ENCODE measurements at regions not wholly inside any gene's neighbourhood (a gene's known extent, or its start where the extent isn't known, plus 50 kb on each side); places are given as distances from the start of the nearest gene placed in this dataset.

DNA sequence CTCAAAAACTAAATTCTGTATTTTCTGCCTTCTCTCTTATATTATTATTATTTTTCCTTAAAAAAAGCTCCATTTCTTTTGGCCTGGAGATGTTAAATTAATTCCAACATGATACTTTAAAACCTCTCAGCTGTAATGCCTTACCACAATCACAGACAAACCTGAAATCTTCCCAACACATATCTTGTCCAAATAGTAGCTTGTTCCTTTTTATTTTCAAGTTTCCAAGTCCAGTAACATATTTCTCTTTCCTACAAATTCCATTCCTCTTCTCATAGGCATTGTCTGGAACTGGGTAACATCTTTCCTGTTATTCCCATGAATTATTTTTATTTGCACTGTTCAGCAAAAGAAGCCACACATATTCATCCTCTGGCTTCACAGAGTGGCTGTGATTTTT is 137.0 kb downstream of the SLITRK6 start:
- TF ChIP-seq CTCF (IDR thresholded peaks at IDR 0.05; ENCODE audit: borderline replicate concordance, control extremely low read depth, extremely low read depth, insufficient read depth, missing control alignments) = no peak

GRCh38 chr13:85661675-85662074 is 137.5 kb downstream of the SLITRK6 start:
- no peak for TF ChIP-seq CTCF (IDR thresholded peaks at IDR 0.05; ENCODE audit: borderline replicate concordance, control extremely low read depth, extremely low read depth, insufficient read depth, missing control alignments)
- in situ Hi-C loops (cut with MboI; ENCODE audit: low sequenced_read_pairs, unreplicated experiment) = no loop called here
- DNase-seq (ENCODE audit: low spot score) = no peak

More for the DNA sequence above, 137.0 kb downstream of the SLITRK6 start:
- in situ Hi-C loops (cut with MboI; ENCODE audit: low sequenced_read_pairs, unreplicated experiment) = no loop called here
- no peak for DNase-seq (ENCODE audit: low spot score)

GRCh38 chr13:85659493-85659892 is 139.7 kb downstream of the SLITRK6 start:
- TF ChIP-seq CTCF (IDR thresholded peaks at IDR 0.05; ENCODE audit: borderline replicate concordance, control extremely low read depth, extremely low read depth, insufficient read depth, missing control alignments) = no peak
- in situ Hi-C loops (cut with MboI; ENCODE audit: low sequenced_read_pairs, unreplicated experiment) = no loop called here
- no peak for DNase-seq (ENCODE audit: low spot score)

GRCh38 chr13:85657942-85658341 is 141.3 kb downstream of the SLITRK6 start:
- in situ Hi-C loops (cut with MboI; ENCODE audit: low sequenced_read_pairs, unreplicated experiment) = no loop called here
- no peak for DNase-seq (ENCODE audit: low spot score)
- TF ChIP-seq CTCF (IDR thresholded peaks at IDR 0.05; ENCODE audit: borderline replicate concordance, control extremely low read depth, extremely low read depth, insufficient read depth, missing control alignments) = no peak

DNA sequence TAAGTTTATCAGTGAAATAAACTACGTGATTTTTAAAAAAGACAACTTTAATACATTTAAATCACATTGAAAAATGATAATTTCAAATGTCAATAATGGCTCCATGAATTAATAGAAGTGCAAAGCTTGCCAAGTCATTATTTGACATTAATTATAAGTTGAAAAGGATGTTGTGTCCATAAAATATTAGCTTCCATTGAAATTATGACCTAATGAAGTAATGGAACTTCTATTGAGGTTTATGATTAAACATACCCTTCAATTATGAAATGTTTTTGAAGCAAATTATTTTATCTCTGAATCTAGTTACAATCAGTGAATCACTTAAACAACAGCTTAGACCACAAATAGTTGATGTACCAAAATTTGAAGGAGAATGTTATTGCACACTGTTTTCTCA is 144.2 kb downstream of the SLITRK6 start:
- in situ Hi-C loops (cut with MboI; ENCODE audit: low sequenced_read_pairs, unreplicated experiment) = no loop called here
- no peak for TF ChIP-seq CTCF (IDR thresholded peaks at IDR 0.05; ENCODE audit: borderline replicate concordance, control extremely low read depth, extremely low read depth, insufficient read depth, missing control alignments)
- DNase-seq (ENCODE audit: low spot score) = no peak

DNA sequence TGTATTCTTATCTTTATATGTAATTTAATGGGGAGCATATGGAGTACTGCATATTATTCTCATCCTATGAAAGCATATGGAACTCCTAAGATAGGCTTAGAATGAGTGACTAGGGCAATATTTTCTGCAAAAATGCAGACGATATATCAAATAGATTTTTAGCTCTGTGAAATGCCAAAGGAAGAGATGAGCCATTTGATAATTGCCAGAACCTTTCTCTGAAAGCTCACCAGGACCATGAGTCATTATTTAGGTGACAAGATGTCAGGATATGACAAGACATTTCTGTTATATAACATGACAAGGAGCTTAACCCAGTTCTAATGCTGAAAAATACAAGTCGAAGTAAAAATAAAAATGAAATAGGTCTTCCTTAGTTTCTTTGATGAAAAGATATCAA is 145.0 kb downstream of the SLITRK6 start:
- no peak for TF ChIP-seq CTCF (IDR thresholded peaks at IDR 0.05; ENCODE audit: borderline replicate concordance, control extremely low read depth, extremely low read depth, insufficient read depth, missing control alignments)
- in situ Hi-C loops (cut with MboI; ENCODE audit: low sequenced_read_pairs, unreplicated experiment) = no loop called here
- DNase-seq (ENCODE audit: low spot score) = no peak

DNA sequence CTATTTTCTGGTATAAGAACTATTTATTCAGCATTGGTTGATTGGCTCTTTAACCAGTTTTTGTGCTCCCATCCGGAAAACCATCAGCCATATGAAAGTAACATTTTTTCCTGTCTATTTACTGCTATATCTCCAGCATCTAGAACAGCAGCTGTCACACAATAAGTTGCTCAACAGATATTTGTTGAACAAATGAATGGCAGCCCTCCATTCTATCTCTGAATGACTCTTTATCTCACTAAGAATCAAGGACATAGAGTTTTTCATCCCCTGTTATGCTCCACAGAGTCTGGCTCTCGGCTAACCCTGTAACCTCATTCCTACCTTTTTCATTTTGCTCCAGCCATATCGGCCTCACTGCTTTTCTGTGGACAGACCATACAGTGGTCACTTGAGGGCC is 145.5 kb downstream of the SLITRK6 start:
- no peak for DNase-seq (ENCODE audit: low spot score)

More for the DNA sequence above, 145.5 kb downstream of the SLITRK6 start:
- no peak for TF ChIP-seq CTCF (IDR thresholded peaks at IDR 0.05; ENCODE audit: borderline replicate concordance, control extremely low read depth, extremely low read depth, insufficient read depth, missing control alignments)
- in situ Hi-C loops (cut with MboI; ENCODE audit: low sequenced_read_pairs, unreplicated experiment) = no loop called here

Measured in GM13976 (cell line).